CD8-positive, alpha-beta memory T cell (primary cell): ENCODE measurements at regions not wholly inside any gene's neighbourhood (a gene's known extent, or its start where the extent isn't known, plus 50 kb on each side); places are given as distances from the start of the nearest gene placed in this dataset.
"Not testable (repeated sequence)": the region's sequence is repeated elsewhere in the genome, so short reads cannot be mapped to it uniquely, and the experiment has no call there.

Source experiments
- CTCF ChIA-PET: fragments of 350-600 bp; sonication (Branson Sonifier 250); formaldehyde crosslinking; loops from one replicate; lab custom pipeline; 2021; ENCODE audit warnings: antibody characterized with exemption; lab: Charles Lee
- POLR2A ChIA-PET: fragments of 350-600 bp; sonication (Branson Sonifier 250); formaldehyde crosslinking; loops from one replicate; lab custom pipeline; 2021; ENCODE audit warnings: antibody characterized with exemption; lab: Charles Lee
- DNase-seq, 5 donors: peaks; one replicate each; pipeline versions ENCODE4 v3.0.0 to v3.0.0-alpha.2; 2020 to 2022; ENCODE audit warnings: mixed read lengths in 1 of 5
- H3K27ac ChIP-seq: one replicate; pipeline ENCODE4 v1.7.0; 2013; ENCODE audit warnings: low read depth, mild to moderate bottlenecking, low read length, moderate library complexity
- H3K27me3 ChIP-seq: 2 replicates; pipeline ENCODE4 v1.7.0; 2013; ENCODE audit warnings: low read length, mild to moderate bottlenecking; ENCODE audit not compliant: insufficient read depth, poor library complexity, severe bottlenecking
- H3K36me3 ChIP-seq: 2 replicates; pipeline ENCODE4 v1.7.0; 2013; ENCODE audit warnings: mild to moderate bottlenecking, low read length, moderate library complexity; ENCODE audit not compliant: insufficient read depth
- H3K4me1 ChIP-seq: 2 replicates; pipeline ENCODE4 v1.7.0; 2013; ENCODE audit warnings: mild to moderate bottlenecking, low read length, moderate library complexity; ENCODE audit not compliant: insufficient read depth
- H3K4me3 ChIP-seq: 2 replicates; pipeline ENCODE4 v1.7.0; 2013; ENCODE audit warnings: mild to moderate bottlenecking, low read length
- H3K9me3 ChIP-seq: 2 replicates; pipeline ENCODE4 v1.7.0; 2013; ENCODE audit warnings: mild to moderate bottlenecking, low read length
- H3K27ac Mint-ChIP-seq, 8 donors: one replicate each; pipeline ENCODE4 v1.8.0; 2020 to 2021; ENCODE audit warnings: mixed read lengths in 8 of 8, mild to moderate bottlenecking in 6 of 8, inconsistent platforms in 3 of 8, moderate library complexity in 3 of 8
- H3K27me3 Mint-ChIP-seq, 2 donors: one replicate each; pipeline ENCODE4 v1.8.0; 2020 to 2021; ENCODE audit warnings: mixed read lengths in 2 of 2, mild to moderate bottlenecking in 1 of 2, moderate library complexity in 1 of 2
- H3K36me3 Mint-ChIP-seq, 3 donors: one replicate each; pipeline ENCODE4 v1.8.0; 2020 to 2021; ENCODE audit warnings: mixed read lengths in 3 of 3, inconsistent platforms in 1 of 3, mild to moderate bottlenecking in 1 of 3
- H3K4me1 Mint-ChIP-seq, 3 donors: one replicate each; pipeline ENCODE4 v1.8.0; 2020 to 2021; ENCODE audit warnings: mixed read lengths in 3 of 3, inconsistent platforms in 1 of 3, mild to moderate bottlenecking in 1 of 3
- H3K4me3 Mint-ChIP-seq, 7 donors: one replicate each; pipeline ENCODE4 v1.8.0; 2020 to 2021; ENCODE audit warnings: mixed read lengths in 7 of 7, mild to moderate bottlenecking in 6 of 7, moderate library complexity in 4 of 7, inconsistent platforms in 2 of 7
- H3K9me3 Mint-ChIP-seq, 5 donors: one replicate each; pipeline ENCODE4 v1.8.0; 2020 to 2022; ENCODE audit warnings: mixed read lengths in 5 of 5, mild to moderate bottlenecking in 3 of 5, moderate library complexity in 2 of 5, inconsistent platforms in 1 of 5

DNA sequence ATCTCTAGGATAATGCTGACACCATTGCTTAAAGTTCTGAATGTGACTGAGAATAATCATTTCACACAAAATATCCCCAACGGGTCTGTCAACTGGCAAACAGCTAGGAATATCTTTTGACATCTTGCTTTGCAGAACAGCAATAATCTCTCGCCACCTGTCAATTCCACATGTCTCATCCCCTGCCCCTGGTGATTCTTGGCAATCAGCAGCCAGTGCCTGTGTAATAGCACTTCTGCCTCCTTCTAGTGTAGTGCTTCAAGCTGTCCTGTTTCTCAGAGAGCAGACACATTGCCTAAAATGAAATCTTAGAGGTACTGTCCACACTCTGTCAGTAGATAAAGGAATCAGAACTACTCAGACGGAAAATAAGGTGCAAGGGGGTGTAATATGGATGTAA is 984.4 kb downstream of the LTN1 start:
- DNase-seq, H3K27me3 Mint-ChIP-seq, H3K4me3 Mint-ChIP-seq, H3K4me1 ChIP-seq, H3K27ac Mint-ChIP-seq, H3K9me3 Mint-ChIP-seq, POLR2A ChIA-PET, H3K36me3 Mint-ChIP-seq, CTCF ChIA-PET, H3K9me3 ChIP-seq, H3K4me1 Mint-ChIP-seq, H3K36me3 ChIP-seq, H3K27ac ChIP-seq, H3K4me3 ChIP-seq, H3K27me3 ChIP-seq: not testable (repeated sequence)

DNA sequence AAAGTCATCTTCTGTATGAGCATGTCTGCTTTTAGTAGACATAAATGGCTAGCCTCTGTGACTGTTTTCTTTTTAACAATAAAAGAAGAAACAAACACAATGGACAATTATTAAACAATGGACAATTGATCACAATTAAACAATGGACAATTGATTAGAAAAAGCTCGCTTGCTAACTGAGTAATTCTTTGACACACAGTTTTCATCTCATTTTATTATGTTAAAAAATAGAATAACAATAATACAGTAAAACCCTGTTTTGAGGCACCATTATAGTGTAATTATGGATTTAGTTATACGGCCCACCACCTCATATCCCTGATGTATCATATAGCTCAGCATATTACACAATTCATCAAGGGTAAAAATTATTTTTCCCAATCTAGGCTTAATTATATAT is 989.0 kb downstream of the LTN1 start:
- H3K9me3 Mint-ChIP-seq, CTCF ChIA-PET, H3K27me3 ChIP-seq, H3K4me1 Mint-ChIP-seq, H3K36me3 ChIP-seq, H3K27me3 Mint-ChIP-seq, H3K27ac ChIP-seq, H3K4me1 ChIP-seq, POLR2A ChIA-PET, DNase-seq, H3K4me3 Mint-ChIP-seq, H3K9me3 ChIP-seq, H3K4me3 ChIP-seq, H3K36me3 Mint-ChIP-seq, H3K27ac Mint-ChIP-seq: not testable (repeated sequence)

DNA sequence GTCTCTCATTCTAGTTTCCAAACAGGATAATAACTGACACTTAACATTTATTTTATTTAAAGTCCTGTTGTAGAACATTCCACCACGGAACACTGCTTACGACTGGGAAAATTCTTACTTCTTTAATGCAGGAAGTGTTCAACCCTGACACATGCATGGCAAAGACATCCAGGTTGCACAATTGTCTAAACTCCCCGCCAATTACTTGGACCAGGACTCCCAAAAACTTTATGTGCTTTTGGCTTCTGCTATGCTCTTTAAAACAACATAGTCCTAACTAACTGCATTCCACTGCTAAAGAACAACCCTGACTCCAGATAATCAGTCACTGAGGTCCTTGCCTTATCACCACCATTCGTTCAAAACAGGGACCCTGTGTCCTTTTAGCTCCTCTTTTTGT is 995.8 kb downstream of the LTN1 start:
- H3K27me3 Mint-ChIP-seq, H3K9me3 Mint-ChIP-seq, DNase-seq, H3K9me3 ChIP-seq, H3K4me1 ChIP-seq, H3K36me3 ChIP-seq, H3K4me3 Mint-ChIP-seq, CTCF ChIA-PET, POLR2A ChIA-PET, H3K27ac Mint-ChIP-seq, H3K4me3 ChIP-seq, H3K4me1 Mint-ChIP-seq, H3K36me3 Mint-ChIP-seq, H3K27me3 ChIP-seq, H3K27ac ChIP-seq: not testable (repeated sequence)

DNA sequence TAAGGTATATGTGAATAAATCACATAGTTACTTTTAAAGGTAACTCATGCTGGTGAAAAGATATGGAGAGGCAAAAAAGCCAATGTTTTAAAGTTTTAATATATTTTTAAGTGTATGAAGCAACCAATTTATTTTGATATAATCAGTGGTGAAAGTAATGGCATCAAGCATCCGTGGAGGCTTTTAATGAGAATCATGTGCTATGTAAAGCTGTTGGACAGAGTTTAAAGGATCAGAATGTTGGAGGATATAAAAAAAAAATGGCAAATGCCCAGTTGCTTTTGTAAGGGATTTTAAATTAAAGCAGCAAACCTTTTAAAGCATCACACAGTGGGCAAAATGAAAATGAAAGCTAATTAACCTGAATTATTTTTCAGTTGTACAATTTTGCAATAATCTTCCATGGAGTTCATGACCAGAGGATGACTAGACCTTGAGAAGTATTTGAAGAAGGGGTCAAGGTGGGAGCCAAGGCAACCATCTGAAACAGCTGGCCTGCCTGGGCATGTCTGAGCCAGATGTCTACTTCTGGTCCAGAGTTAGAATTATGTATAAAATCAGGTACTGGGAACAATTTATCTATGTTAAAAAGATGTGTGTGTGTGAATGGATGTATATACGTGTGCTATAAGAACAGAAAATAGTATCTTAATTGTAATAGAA is 1007.9 kb downstream of the LTN1 start:
- DNase-seq, H3K4me3 Mint-ChIP-seq, POLR2A ChIA-PET, H3K4me3 ChIP-seq, H3K36me3 ChIP-seq, H3K4me1 Mint-ChIP-seq, H3K36me3 Mint-ChIP-seq, H3K9me3 ChIP-seq, H3K27me3 Mint-ChIP-seq, H3K9me3 Mint-ChIP-seq, CTCF ChIA-PET, H3K27me3 ChIP-seq, H3K27ac Mint-ChIP-seq, H3K4me1 ChIP-seq, H3K27ac ChIP-seq: not testable (repeated sequence)

DNA sequence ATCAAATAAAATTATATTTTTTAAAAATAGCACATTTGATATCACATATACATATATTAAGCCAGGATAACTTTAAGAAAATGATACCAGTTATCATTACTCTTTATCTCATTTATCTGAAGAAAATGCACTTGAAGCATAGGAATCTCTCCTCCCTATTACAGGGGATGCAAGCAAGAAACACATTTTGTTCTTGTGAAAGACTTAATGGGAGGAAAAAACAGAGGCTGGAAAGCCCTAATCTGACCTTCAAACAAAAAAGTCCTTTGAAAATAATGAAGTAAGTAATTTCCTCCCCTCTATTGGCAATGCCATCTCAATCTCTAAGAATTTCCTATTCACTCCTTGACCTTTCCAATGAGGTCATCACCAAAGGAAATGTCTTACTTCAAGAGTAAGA is 1012.6 kb upstream of the ADAMTS5 start:
- H3K4me3 ChIP-seq, H3K27me3 ChIP-seq, H3K27ac ChIP-seq, H3K4me1 Mint-ChIP-seq, H3K36me3 ChIP-seq, POLR2A ChIA-PET, H3K36me3 Mint-ChIP-seq, H3K9me3 ChIP-seq, H3K27ac Mint-ChIP-seq, H3K4me3 Mint-ChIP-seq, H3K4me1 ChIP-seq, DNase-seq, CTCF ChIA-PET, H3K27me3 Mint-ChIP-seq: not testable (repeated sequence)
- peaks cover 0 to 10% (median under 1%) of the 10 kb centered on the region in 5 donors for H3K9me3 Mint-ChIP-seq

DNA sequence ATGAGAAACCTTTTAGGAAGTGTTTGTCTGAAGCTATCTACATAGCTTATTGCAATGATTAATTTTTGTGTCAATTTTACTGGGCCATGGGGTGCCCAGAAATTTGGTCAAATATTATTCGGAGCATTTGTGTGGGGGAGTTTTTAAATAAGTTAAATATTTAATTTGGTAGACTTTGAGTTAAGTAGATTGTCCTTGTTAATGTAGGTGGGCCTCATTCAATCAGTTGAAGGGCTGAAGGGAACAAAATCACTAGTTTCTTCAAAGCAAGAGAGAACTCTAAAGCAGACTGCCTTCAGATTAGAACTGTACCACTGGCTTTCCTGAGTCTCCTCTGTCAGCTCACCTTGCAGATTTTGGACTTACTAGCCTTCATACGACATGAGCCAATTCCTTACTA is 1008.6 kb upstream of the ADAMTS5 start:
- Mint-ChIP-seq H3K4me1 (no peaks in the 10 kb centered on the region), H3K9me3 (peaks cover 0 to 17% (median 10%) of the 10 kb centered on the region in 5 donors), H3K4me3 (no peak overlapping the region), H3K27me3 (no peaks in the 10 kb centered on the region), H3K36me3 (no peaks in the 10 kb centered on the region), H3K27ac (no peak overlapping the region)
- Histone ChIP-seq H3K27ac (no peak overlapping the region), H3K4me1 (no peaks in the 10 kb centered on the region), H3K27me3 (no peaks in the 10 kb centered on the region), H3K4me3 (no peak overlapping the region), H3K9me3 (no peaks in the 10 kb centered on the region), H3K36me3 (no peaks in the 10 kb centered on the region)
- no peak for DNase-seq
- POLR2A ChIA-PET = no interaction called here
- CTCF ChIA-PET = no interaction called here

DNA sequence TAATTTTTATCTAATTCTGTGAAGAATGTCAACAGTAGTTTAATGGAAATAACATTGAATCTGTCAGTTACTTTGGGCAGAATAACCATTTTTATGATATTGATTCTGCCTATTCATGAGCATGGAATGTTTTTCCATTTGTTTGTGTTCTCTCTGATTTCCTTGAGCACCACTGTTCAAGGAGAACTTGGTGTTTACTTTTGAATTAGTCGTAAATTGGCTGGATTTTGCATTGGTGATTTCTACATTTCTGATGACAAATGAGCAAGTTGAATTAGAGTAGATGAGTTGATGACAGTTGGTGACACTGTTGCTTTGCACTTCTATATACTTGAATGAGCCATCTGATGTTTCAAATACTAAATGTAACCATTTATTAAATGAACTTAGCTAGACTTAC is 1007.3 kb upstream of the ADAMTS5 start:
- H3K4me3 Mint-ChIP-seq, H3K27ac ChIP-seq, H3K4me1 ChIP-seq, H3K36me3 ChIP-seq, H3K27me3 ChIP-seq, H3K27ac Mint-ChIP-seq, H3K9me3 ChIP-seq, CTCF ChIA-PET, H3K36me3 Mint-ChIP-seq, H3K27me3 Mint-ChIP-seq, DNase-seq, H3K4me3 ChIP-seq, H3K4me1 Mint-ChIP-seq, POLR2A ChIA-PET: not testable (repeated sequence)
- peaks cover 0 to 17% (median 10%) of the 10 kb centered on the region in 5 donors for H3K9me3 Mint-ChIP-seq

DNA sequence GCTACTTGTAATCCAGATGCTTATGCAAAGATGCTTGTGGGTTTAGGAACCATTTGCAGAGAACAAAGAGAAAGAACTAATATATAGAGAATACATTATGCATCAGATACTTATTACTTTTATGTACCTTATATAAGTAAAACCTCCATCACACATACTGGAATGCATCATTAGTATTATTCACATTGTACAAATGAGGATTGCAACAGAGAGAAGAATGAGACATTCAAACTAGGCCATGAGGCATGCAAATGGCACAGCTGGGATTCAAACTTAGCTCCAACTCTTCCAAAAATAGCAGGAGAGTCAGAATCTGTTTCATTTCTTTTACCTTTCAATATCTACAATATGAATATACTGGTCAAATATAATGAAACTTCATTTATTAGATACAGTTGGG is 1001.4 kb upstream of the ADAMTS5 start:
- H3K9me3 Mint-ChIP-seq = peaks cover 2 to 12% (median 8%) of the 10 kb centered on the region in 5 donors
- H3K27ac Mint-ChIP-seq, H3K36me3 Mint-ChIP-seq, CTCF ChIA-PET, H3K4me3 Mint-ChIP-seq, H3K4me3 ChIP-seq, H3K27me3 Mint-ChIP-seq, H3K27ac ChIP-seq, H3K4me1 ChIP-seq, DNase-seq, H3K4me1 Mint-ChIP-seq, H3K36me3 ChIP-seq, H3K27me3 ChIP-seq, POLR2A ChIA-PET, H3K9me3 ChIP-seq: not testable (repeated sequence)
